Lung (tissue), 11 donors: ENCODE measurements at regions not wholly inside any gene's neighbourhood (a gene's known extent, or its start where the extent isn't known, plus 50 kb on each side); places are given as distances from the start of the nearest gene placed in this dataset.

ENCODE experiments used
- ATAC-seq: fragments of 200-7000 bp; cut with Tn5 transposase; one replicate; pipeline ENCODE4 v1.9.1; 2020; ENCODE audit warnings: moderate number of reproducible peaks; ENCODE audit not compliant: insufficient read depth, low FRiP score
- DNase-seq, 3 donors: peaks; one replicate each; pipeline ENCODE4 v3.0.0-alpha.2; 2013 to 2017
- H3K27ac ChIP-seq, 2 donors: one replicate each; pipeline ENCODE4 v1.5.1; 2013; ENCODE audit warnings: mild to moderate bottlenecking in 2 of 2, moderate library complexity in 2 of 2, control low read depth in 1 of 2, inconsistent platforms in 1 of 2, low read depth in 1 of 2, low read length in 1 of 2
- H3K27me3 ChIP-seq, 3 donors: one replicate each; pipeline ENCODE4 v1.5.1; 2013; ENCODE audit warnings: low read length in 2 of 3; ENCODE audit not compliant: control insufficient read depth in 3 of 3, insufficient read depth in 3 of 3
- H3K36me3 ChIP-seq, 4 donors: one replicate each; pipeline ENCODE4 v1.5.1; 2013; ENCODE audit warnings: low read length in 4 of 4, mild to moderate bottlenecking in 1 of 4, moderate library complexity in 1 of 4; ENCODE audit not compliant: control insufficient read depth in 4 of 4, insufficient read depth in 4 of 4
- H3K4me1 ChIP-seq, 5 donors: one replicate each; pipeline ENCODE4 v1.5.1; 2013; ENCODE audit warnings: low read length in 5 of 5, mild to moderate bottlenecking in 2 of 5, moderate library complexity in 1 of 5; ENCODE audit not compliant: control insufficient read depth in 5 of 5, insufficient read depth in 5 of 5
- H3K4me3 ChIP-seq: one replicate; pipeline ENCODE4 v1.5.1; 2013; ENCODE audit warnings: mild to moderate bottlenecking, control low read depth, moderate library complexity
- H3K9ac ChIP-seq, 2 donors: one replicate each; pipeline ENCODE4 v1.5.1; 2013; ENCODE audit warnings: low read length in 2 of 2, control low read depth in 1 of 2; ENCODE audit not compliant: insufficient read depth in 1 of 2
- H3K9me3 ChIP-seq, 4 donors: one replicate each; pipeline ENCODE4 v1.5.1; 2013; ENCODE audit warnings: low read length in 3 of 4, mild to moderate bottlenecking in 1 of 4, moderate library complexity in 1 of 4; ENCODE audit not compliant: control insufficient read depth in 4 of 4, insufficient read depth in 3 of 4
- CTCF ChIP-seq: IDR thresholded peaks from 2 replicates; pipeline ENCODE4 v1.5.1; 2012; ENCODE audit warnings: mild to moderate bottlenecking; ENCODE audit errors: control extremely low read depth, extremely low read depth
- WGBS, 2 donors: extraction: QIAGEN DNeasy Blood & Tissue Kit; methylation state at CpG; one replicate each; pipeline ENCODE4 v1.1.7; 2013; 5-methylcytosine and 5-hydroxymethylcytosine counted together
- donor health status: control.
- donor health status: control.
- donor health status: Bipolar disorder and iron deficiency.
- donor health status: healthy.
- donor health status: DM: yes; HTN: yes; CAD: no.

GRCh38 chr9:29220596-29221251 lies 1647.4 kb upstream of the C9orf72 start:
- Histone ChIP-seq H3K4me1 (peaks cover 0 to 27% (median 0%) of the 10 kb centered on the region in 5 donors), H3K27me3 (peaks cover 2 to 17% (median 13%) of the 10 kb centered on the region in 3 donors), H3K9me3 (no peaks in the 10 kb centered on the region), H3K36me3 (no peaks in the 10 kb centered on the region), H3K9ac (no peak overlapping the region), H3K27ac (no peak overlapping the region), H3K4me3 (no peak overlapping the region)
- ATAC-seq (no peak), DNase-seq (peak; percentile 14 to 63 (median 55))
- 44 to 45% methylated on average over 2 of the region's 2 CpGs for WGBS, 2 donors
- TF ChIP-seq CTCF, result no peak

- ATAC-seq (no peak), DNase-seq (peak in 1 of 3 donors; percentile 30)
- no peak for TF ChIP-seq CTCF
- Histone ChIP-seq H3K27me3 (no peaks in the 10 kb centered on the region), H3K36me3 (no peaks in the 10 kb centered on the region), H3K4me3 (no peak overlapping the region), H3K27ac (no peak overlapping the region), H3K4me1 (peaks cover 0 to 3% (median 0%) of the 10 kb centered on the region in 5 donors), H3K9ac (no peak overlapping the region), H3K9me3 (no peaks in the 10 kb centered on the region)
- 69 to 78% methylated on average over 2 of the region's 2 CpGs for WGBS, 2 donors
Observed at GRCh38 chr9:29228558-29228957, 1655.3 kb upstream of the C9orf72 start.

GRCh38 chr9:29230931-29231330 lies 1657.7 kb upstream of the C9orf72 start:
- H3K36me3 ChIP-seq, result no peaks in the 10 kb centered on the region
- no peaks in the 10 kb centered on the region for H3K9me3 ChIP-seq
- ATAC-seq (no peak), DNase-seq (no peak)
- H3K27ac ChIP-seq, result no peak overlapping the region
- H3K27me3 ChIP-seq, result no peaks in the 10 kb centered on the region
- TF ChIP-seq CTCF, result no peak
- H3K4me1 ChIP-seq, result peaks cover 0 to 3% (median 0%) of the 10 kb centered on the region in 5 donors
- 57 to 61% methylated on average over 2 of the region's 2 CpGs for WGBS, 2 donors
- no peak overlapping the region for H3K9ac ChIP-seq
- no peak overlapping the region for H3K4me3 ChIP-seq

- TF ChIP-seq CTCF, result no peak
- Histone ChIP-seq H3K36me3 (no peaks in the 10 kb centered on the region), H3K9me3 (no peaks in the 10 kb centered on the region), H3K27ac (no peak overlapping the region), H3K9ac (no peak overlapping the region), H3K4me1 (peaks cover 0 to 3% (median 0%) of the 10 kb centered on the region in 5 donors), H3K27me3 (no peaks in the 10 kb centered on the region), H3K4me3 (no peak overlapping the region)
- 84 to 89% methylated on average over 2 of the region's 2 CpGs for WGBS, 2 donors
- DNase-seq (no peak), ATAC-seq (no peak)
Observed at GRCh38 chr9:29233193-29233592, 1659.9 kb upstream of the C9orf72 start.
